Immature natural killer cell (primary cell): ENCODE measurements at regions not wholly inside any gene's neighbourhood (a gene's known extent, or its start where the extent isn't known, plus 50 kb on each side); places are given as distances from the start of the nearest gene placed in this dataset.

Source experiments
- DNase-seq, 3 donors: peaks; one replicate each; pipeline ENCODE4 v3.0.0; 2022; ENCODE audit warnings: mixed read lengths in 1 of 3
- H3K27ac Mint-ChIP-seq, 6 donors: one replicate each; pipeline ENCODE4 v1.8.0; 2020; ENCODE audit warnings: mixed read lengths in 6 of 6, mild to moderate bottlenecking in 5 of 6, inconsistent platforms in 4 of 6, moderate library complexity in 3 of 6
- H3K27me3 Mint-ChIP-seq, 3 donors: one replicate each; pipeline ENCODE4 v1.8.0; 2020 to 2021; ENCODE audit warnings: low read depth in 3 of 3, mild to moderate bottlenecking in 3 of 3, mixed read lengths in 3 of 3, moderate library complexity in 3 of 3, inconsistent platforms in 1 of 3
- H3K36me3 Mint-ChIP-seq, 3 donors: one replicate each; pipeline ENCODE4 v1.8.0; 2020; ENCODE audit warnings: mixed read lengths in 3 of 3, inconsistent platforms in 2 of 3, mild to moderate bottlenecking in 2 of 3
- H3K4me1 Mint-ChIP-seq, 2 donors: one replicate each; pipeline ENCODE4 v1.8.0; 2020; ENCODE audit warnings: inconsistent platforms in 2 of 2, mild to moderate bottlenecking in 2 of 2, mixed read lengths in 2 of 2, moderate library complexity in 1 of 2
- H3K4me3 Mint-ChIP-seq, 5 donors: one replicate each; pipeline ENCODE4 v1.8.0; 2020; ENCODE audit warnings: mild to moderate bottlenecking in 5 of 5, mixed read lengths in 5 of 5, inconsistent platforms in 3 of 5, moderate library complexity in 3 of 5
- H3K9me3 Mint-ChIP-seq, 6 donors: one replicate each; pipeline ENCODE4 v1.8.0; 2020; ENCODE audit warnings: mild to moderate bottlenecking in 6 of 6, mixed read lengths in 6 of 6, inconsistent platforms in 4 of 6, moderate library complexity in 3 of 6

GRCh38 chr5:67488885-67489284, 292.3 kb upstream of the CD180 start:
- no peak for DNase-seq
- peaks cover 3 to 5% of the 10 kb centered on the region in 2 donors for H3K4me1 Mint-ChIP-seq

GRCh38 chr5:67487862-67488261, 291.3 kb upstream of the CD180 start:
- Mint-ChIP-seq H3K27ac (no peak overlapping the region), H3K27me3 (no peaks in the 10 kb centered on the region), H3K4me3 (no peak overlapping the region), H3K9me3 (peaks cover 0 to 2% (median 0%) of the 10 kb centered on the region in 6 donors), H3K4me1 (peaks cover 4 to 8% of the 10 kb centered on the region in 2 donors), H3K36me3 (peaks cover 0 to 3% (median 0%) of the 10 kb centered on the region in 3 donors)
- DNase-seq: no peak

More at GRCh38 chr5:67488885-67489284, 292.3 kb upstream of the CD180 start:
- Mint-ChIP-seq H3K27ac (no peak overlapping the region), H3K4me3 (no peak overlapping the region), H3K27me3 (no peaks in the 10 kb centered on the region), H3K9me3 (peaks cover 0 to 2% (median 0%) of the 10 kb centered on the region in 6 donors), H3K36me3 (peaks cover 0 to 3% (median 0%) of the 10 kb centered on the region in 3 donors)

- Mint-ChIP-seq H3K4me3 (no peak overlapping the region), H3K36me3 (peaks cover 0 to 7% (median 0%) of the 10 kb centered on the region in 3 donors), H3K9me3 (peaks cover 0 to 2% (median 0%) of the 10 kb centered on the region in 6 donors), H3K27ac (no peak overlapping the region), H3K27me3 (peaks cover 2 to 3% (median 2%) of the 10 kb centered on the region in 3 donors), H3K4me1 (peaks cover 4 to 8% of the 10 kb centered on the region in 2 donors)
- no peak for DNase-seq
These were observed 286.9 kb upstream of the CD180 start for GRCh38 chr5:67483453-67484030.

- Mint-ChIP-seq H3K27ac (no peak overlapping the region), H3K9me3 (peaks cover 0 to 2% (median 0%) of the 10 kb centered on the region in 6 donors), H3K4me1 (peaks cover 4 to 8% of the 10 kb centered on the region in 2 donors), H3K4me3 (no peak overlapping the region), H3K27me3 (peaks cover 2 to 6% (median 3%) of the 10 kb centered on the region in 3 donors), H3K36me3 (peaks cover 0 to 7% (median 0%) of the 10 kb centered on the region in 3 donors)
- no peak for DNase-seq
These were observed 284.8 kb upstream of the CD180 start for GRCh38 chr5:67481362-67481761.

- no peak for DNase-seq
- H3K27me3 Mint-ChIP-seq: peaks cover 2 to 6% (median 3%) of the 10 kb centered on the region in 3 donors
- H3K4me1 Mint-ChIP-seq: peaks cover 0 to 2% of the 10 kb centered on the region in 2 donors
- H3K36me3 Mint-ChIP-seq: peaks cover 0 to 3% (median 0%) of the 10 kb centered on the region in 3 donors
- H3K9me3 Mint-ChIP-seq: no peaks in the 10 kb centered on the region
- no peak overlapping the region for H3K4me3 Mint-ChIP-seq
- H3K27ac Mint-ChIP-seq: no peak overlapping the region
These were observed 281.7 kb upstream of the CD180 start for GRCh38 chr5:67478337-67478736.

- H3K27ac Mint-ChIP-seq: no peak overlapping the region
- peaks cover 2 to 6% (median 3%) of the 10 kb centered on the region in 3 donors for H3K27me3 Mint-ChIP-seq
- H3K36me3 Mint-ChIP-seq: peaks cover 0 to 3% (median 0%) of the 10 kb centered on the region in 3 donors
- H3K4me3 Mint-ChIP-seq: no peak overlapping the region
- H3K9me3 Mint-ChIP-seq: no peaks in the 10 kb centered on the region
- no peaks in the 10 kb centered on the region for H3K4me1 Mint-ChIP-seq
- DNase-seq: no peak
These were observed 280.4 kb upstream of the CD180 start for GRCh38 chr5:67476995-67477394.

- Mint-ChIP-seq H3K36me3 (peaks cover 0 to 3% (median 0%) of the 10 kb centered on the region in 3 donors), H3K4me1 (no peaks in the 10 kb centered on the region), H3K27me3 (peaks cover 2 to 6% (median 3%) of the 10 kb centered on the region in 3 donors), H3K4me3 (no peak overlapping the region), H3K9me3 (no peaks in the 10 kb centered on the region), H3K27ac (no peak overlapping the region)
- no peak for DNase-seq
These were observed 279.9 kb upstream of the CD180 start for GRCh38 chr5:67476531-67476930.

GRCh38 chr5:67475489-67475888, 278.9 kb upstream of the CD180 start:
- Mint-ChIP-seq H3K27me3 (peaks cover 0 to 4% (median 3%) of the 10 kb centered on the region in 3 donors), H3K27ac (no peak overlapping the region), H3K4me3 (no peak overlapping the region), H3K4me1 (no peaks in the 10 kb centered on the region), H3K9me3 (no peaks in the 10 kb centered on the region), H3K36me3 (peaks cover 0 to 2% (median 0%) of the 10 kb centered on the region in 3 donors)
- no peak for DNase-seq

- H3K4me3 Mint-ChIP-seq: no peak overlapping the region
- no peaks in the 10 kb centered on the region for H3K4me1 Mint-ChIP-seq
- H3K9me3 Mint-ChIP-seq: no peaks in the 10 kb centered on the region
- peaks cover 0 to 3% (median 3%) of the 10 kb centered on the region in 3 donors for H3K27me3 Mint-ChIP-seq
- H3K27ac Mint-ChIP-seq: no peak overlapping the region
- DNase-seq: no peak
- H3K36me3 Mint-ChIP-seq: no peaks in the 10 kb centered on the region
These were observed 278.1 kb upstream of the CD180 start for GRCh38 chr5:67474597-67475238.

GRCh38 chr5:67467110-67467509, 270.5 kb upstream of the CD180 start:
- Mint-ChIP-seq H3K9me3 (no peaks in the 10 kb centered on the region), H3K27me3 (no peaks in the 10 kb centered on the region), H3K4me3 (no peak overlapping the region), H3K27ac (no peak overlapping the region), H3K36me3 (no peaks in the 10 kb centered on the region), H3K4me1 (peaks cover 14 to 19% of the 10 kb centered on the region in 2 donors)
- no peak for DNase-seq

GRCh38 chr5:67465537-67466207, 269.1 kb upstream of the CD180 start:
- Mint-ChIP-seq H3K36me3 (no peaks in the 10 kb centered on the region), H3K9me3 (no peaks in the 10 kb centered on the region), H3K4me1 (peaks cover 14 to 19% of the 10 kb centered on the region in 2 donors), H3K27ac (no peak overlapping the region), H3K27me3 (no peaks in the 10 kb centered on the region), H3K4me3 (no peak overlapping the region)
- peak in 2 of 3 donors; percentile 5 to 6 for DNase-seq

- no peaks in the 10 kb centered on the region for H3K27me3 Mint-ChIP-seq
- no peak overlapping the region for H3K4me3 Mint-ChIP-seq
- H3K4me1 Mint-ChIP-seq: peaks cover 8 to 12% of the 10 kb centered on the region in 2 donors
- H3K36me3 Mint-ChIP-seq: no peaks in the 10 kb centered on the region
- H3K27ac Mint-ChIP-seq: no peak overlapping the region
- no peak for DNase-seq
- H3K9me3 Mint-ChIP-seq: no peaks in the 10 kb centered on the region
These were observed 265.5 kb upstream of the CD180 start for GRCh38 chr5:67462147-67462546.

- no peak for DNase-seq
- Mint-ChIP-seq H3K36me3 (no peaks in the 10 kb centered on the region), H3K4me1 (no peaks in the 10 kb centered on the region), H3K9me3 (no peaks in the 10 kb centered on the region), H3K27ac (no peak overlapping the region), H3K4me3 (no peak overlapping the region), H3K27me3 (peaks cover 0 to 2% (median 0%) of the 10 kb centered on the region in 3 donors)
These were observed 262.7 kb upstream of the CD180 start for GRCh38 chr5:67459253-67459652.

GRCh38 chr5:67455970-67456369, 259.4 kb upstream of the CD180 start:
- no peak overlapping the region for H3K4me3 Mint-ChIP-seq
- H3K9me3 Mint-ChIP-seq: no peaks in the 10 kb centered on the region
- H3K36me3 Mint-ChIP-seq: no peaks in the 10 kb centered on the region
- no peak for DNase-seq
- H3K4me1 Mint-ChIP-seq: no peaks in the 10 kb centered on the region
- no peak overlapping the region for H3K27ac Mint-ChIP-seq
- H3K27me3 Mint-ChIP-seq: peaks cover 0 to 2% (median 0%) of the 10 kb centered on the region in 3 donors
